ENCODE measurements at regions not wholly inside any gene's neighbourhood (a gene's known extent, or its start where the extent isn't known, plus 50 kb on each side); places are given as distances from the start of the nearest gene placed in this dataset.

- no peak for TF ChIP-seq CTCF (IDR thresholded peaks at IDR 0.05; ENCODE audit: borderline replicate concordance, extremely low read depth, low read length, poor library complexity, severe bottlenecking)
- TF ChIP-seq EZH2 (IDR thresholded peaks at IDR 0.05; ENCODE audit: borderline replicate concordance, low read depth, low read length, severe bottlenecking), result no peak
Observed at GRCh38 chr17:65405563-65405962, 155.9 kb downstream of the AXIN2 start.

Data from DND-41 (cell line).